Endothelial cell (in vitro differentiated cells): ENCODE measurements at regions not wholly inside any gene's neighbourhood (a gene's known extent, or its start where the extent isn't known, plus 50 kb on each side); places are given as distances from the start of the nearest gene placed in this dataset.
A peak's percentile ranks its signal among the peaks of the same experiment; 100 is the strongest.

Source experiments
- DNase-seq: peaks from one replicate; pipeline ENCODE4 v3.0.0; 2021; ENCODE audit warnings: low spot score
- H3K27ac Mint-ChIP-seq: one replicate; pipeline ENCODE4 v1.8.0; 2021; ENCODE audit warnings: mixed read lengths, inconsistent platforms; ENCODE audit not compliant: unreplicated experiment
- H3K27me3 Mint-ChIP-seq: one replicate; pipeline ENCODE4 v1.8.0; 2021; ENCODE audit warnings: mild to moderate bottlenecking, moderate library complexity, mixed read lengths, inconsistent platforms; ENCODE audit not compliant: unreplicated experiment
- H3K36me3 Mint-ChIP-seq: one replicate; pipeline ENCODE4 v1.8.0; 2021; ENCODE audit warnings: mild to moderate bottlenecking, low read depth, mixed read lengths, inconsistent platforms; ENCODE audit not compliant: unreplicated experiment
- H3K4me1 Mint-ChIP-seq: one replicate; pipeline ENCODE4 v1.8.0; 2021; ENCODE audit warnings: mild to moderate bottlenecking, mixed read lengths, inconsistent platforms; ENCODE audit not compliant: unreplicated experiment
- H3K4me3 Mint-ChIP-seq: one replicate; pipeline ENCODE4 v1.8.0; 2021; ENCODE audit warnings: mild to moderate bottlenecking, mixed read lengths, inconsistent platforms; ENCODE audit not compliant: unreplicated experiment
- H3K9me3 Mint-ChIP-seq: one replicate; pipeline ENCODE4 v1.8.0; 2021; ENCODE audit warnings: mixed read lengths, inconsistent platforms; ENCODE audit not compliant: unreplicated experiment
- TF ChIP-seq, protein P1 (sequence below): fragments of 200-600 bp; sonication (generic); IDR thresholded peaks from one replicate; pipeline ENCODE4 v1.5.0; 2021; ENCODE audit warnings: antibody characterized with exemption; ENCODE audit not compliant: unreplicated experiment

DNA sequence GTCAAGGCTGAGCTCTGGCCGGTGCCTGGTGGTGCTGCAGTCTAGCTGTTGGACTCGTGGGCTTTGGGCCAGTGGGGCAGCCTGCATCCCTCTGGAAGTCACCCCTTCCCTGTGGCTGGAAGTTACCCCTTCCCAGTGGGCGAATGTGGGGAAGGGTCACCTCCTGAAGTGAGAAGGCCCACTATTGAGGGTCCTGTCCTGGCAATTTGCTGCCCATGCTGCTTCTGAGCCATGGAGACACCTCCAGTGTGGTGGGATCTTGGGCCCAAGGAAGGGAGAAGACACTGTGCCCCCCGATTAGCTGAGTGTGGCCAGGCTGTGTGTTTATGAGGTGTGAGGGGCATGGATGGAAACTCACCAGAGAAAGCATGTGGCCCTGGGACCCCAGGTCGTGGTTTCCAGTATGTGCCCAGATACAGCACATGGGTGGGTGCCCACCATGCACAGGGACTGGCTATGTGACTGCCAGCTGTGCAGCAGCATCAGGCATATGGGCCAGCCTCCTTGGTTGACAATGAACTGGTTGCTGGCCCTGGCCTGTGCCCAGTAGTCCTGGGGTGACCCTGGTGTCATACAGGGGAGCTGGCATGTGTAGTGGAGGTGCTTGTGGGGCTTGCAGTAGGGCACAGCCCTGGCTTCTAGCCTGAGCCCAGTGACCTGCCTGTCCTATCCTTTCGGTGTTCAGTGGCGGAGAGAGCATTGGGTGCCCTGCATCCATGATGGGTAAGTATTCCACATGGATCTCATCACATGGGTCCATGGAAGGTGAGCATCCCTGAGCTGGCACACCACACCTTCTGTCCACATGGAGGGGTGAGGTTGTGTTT lies 221.2 kb downstream of the SNRPN start:
- Mint-ChIP-seq H3K36me3 (peaks cover 20% of the 10 kb centered on the region), H3K4me3 (no peak overlapping the region), H3K4me1 (no peaks in the 10 kb centered on the region), H3K27ac (peak overlapping the region; percentile 18), H3K27me3 (peaks cover 26% of the 10 kb centered on the region), H3K9me3 (peaks cover 24% of the 10 kb centered on the region)
- peak; percentile 1 for DNase-seq
- TF ChIP-seq, protein P1, sequence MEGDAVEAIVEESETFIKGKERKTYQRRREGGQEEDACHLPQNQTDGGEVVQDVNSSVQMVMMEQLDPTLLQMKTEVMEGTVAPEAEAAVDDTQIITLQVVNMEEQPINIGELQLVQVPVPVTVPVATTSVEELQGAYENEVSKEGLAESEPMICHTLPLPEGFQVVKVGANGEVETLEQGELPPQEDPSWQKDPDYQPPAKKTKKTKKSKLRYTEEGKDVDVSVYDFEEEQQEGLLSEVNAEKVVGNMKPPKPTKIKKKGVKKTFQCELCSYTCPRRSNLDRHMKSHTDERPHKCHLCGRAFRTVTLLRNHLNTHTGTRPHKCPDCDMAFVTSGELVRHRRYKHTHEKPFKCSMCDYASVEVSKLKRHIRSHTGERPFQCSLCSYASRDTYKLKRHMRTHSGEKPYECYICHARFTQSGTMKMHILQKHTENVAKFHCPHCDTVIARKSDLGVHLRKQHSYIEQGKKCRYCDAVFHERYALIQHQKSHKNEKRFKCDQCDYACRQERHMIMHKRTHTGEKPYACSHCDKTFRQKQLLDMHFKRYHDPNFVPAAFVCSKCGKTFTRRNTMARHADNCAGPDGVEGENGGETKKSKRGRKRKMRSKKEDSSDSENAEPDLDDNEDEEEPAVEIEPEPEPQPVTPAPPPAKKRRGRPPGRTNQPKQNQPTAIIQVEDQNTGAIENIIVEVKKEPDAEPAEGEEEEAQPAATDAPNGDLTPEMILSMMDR: no peak

DNA sequence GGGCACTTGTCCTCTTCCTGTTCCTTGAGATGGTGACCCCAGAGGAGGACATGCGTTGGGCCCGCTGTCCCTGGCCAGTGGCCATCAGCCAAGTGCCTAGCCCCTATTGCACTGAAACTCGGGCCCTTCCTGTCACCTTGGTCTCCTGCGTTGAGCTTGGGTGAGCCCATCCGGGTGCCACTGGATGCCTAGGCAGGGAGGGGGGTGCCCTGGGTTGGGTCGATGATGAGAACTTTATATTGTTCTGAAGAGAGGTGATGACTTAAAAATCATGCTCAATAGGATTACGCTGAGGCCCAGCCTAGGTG lies 221.8 kb downstream of the SNRPN start:
- Mint-ChIP-seq H3K9me3 (peaks cover 24% of the 10 kb centered on the region), H3K4me1 (no peaks in the 10 kb centered on the region), H3K27me3 (peaks cover 30% of the 10 kb centered on the region), H3K27ac (no peak overlapping the region), H3K36me3 (peaks cover 20% of the 10 kb centered on the region), H3K4me3 (no peak overlapping the region)
- TF ChIP-seq, protein P1: no peak
- no peak for DNase-seq

DNA sequence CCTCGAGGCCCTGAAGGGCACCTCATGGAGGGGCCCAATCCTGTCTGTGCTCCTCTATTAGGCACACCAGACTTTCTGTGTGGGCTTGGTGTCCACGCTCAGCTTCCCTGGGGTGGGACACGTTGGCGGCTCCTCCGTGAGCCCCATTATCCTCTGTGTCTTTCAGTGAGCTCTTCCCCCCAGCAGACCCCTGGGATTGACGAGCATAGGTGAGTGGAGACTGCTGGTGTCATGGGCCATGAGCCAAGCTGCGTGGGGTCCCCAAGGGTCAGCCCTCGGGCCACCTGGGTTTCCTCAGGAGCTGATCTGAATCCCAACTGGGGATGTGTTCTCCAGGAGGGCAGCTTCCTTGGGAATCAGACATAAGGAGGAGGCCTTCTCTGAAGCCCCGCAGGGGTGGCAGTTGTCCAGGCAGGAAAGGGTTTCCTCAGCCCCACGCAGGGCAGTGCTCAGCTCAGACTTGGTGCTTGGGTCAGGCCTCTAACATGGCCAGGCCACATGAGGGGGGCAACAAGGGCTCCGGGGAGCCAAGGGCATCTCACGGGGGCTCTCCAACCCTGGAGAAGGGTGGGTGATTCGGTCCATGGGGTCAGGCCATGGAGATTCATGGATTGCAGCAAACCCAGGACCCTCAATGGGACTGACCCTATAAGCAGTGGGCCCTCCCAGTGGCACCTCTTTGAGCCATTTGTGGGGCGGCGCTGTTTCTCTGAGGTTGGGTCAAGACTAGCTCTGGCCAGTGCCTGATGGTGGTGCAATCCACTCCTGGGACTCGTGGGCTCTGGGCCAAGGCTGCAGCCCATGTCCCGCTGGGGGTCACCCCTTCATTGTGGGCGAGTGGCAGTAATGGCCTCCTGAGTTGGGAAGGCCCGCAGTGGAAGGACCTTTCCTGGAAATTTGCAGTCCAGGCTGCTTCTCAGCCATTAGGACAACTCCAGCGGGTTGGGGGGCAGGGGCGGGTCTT lies 222.5 kb downstream of the SNRPN start:
- Mint-ChIP-seq H3K27me3 (peaks cover 34% of the 10 kb centered on the region), H3K36me3 (peaks cover 20% of the 10 kb centered on the region), H3K4me3 (no peak overlapping the region), H3K27ac (no peak overlapping the region), H3K4me1 (no peaks in the 10 kb centered on the region), H3K9me3 (peaks cover 29% of the 10 kb centered on the region)
- peak; percentile 3 for DNase-seq
- TF ChIP-seq, protein P1: no peak

- peaks cover 30% of the 10 kb centered on the region for H3K9me3 Mint-ChIP-seq
- no peaks in the 10 kb centered on the region for H3K4me1 Mint-ChIP-seq
- peaks cover 20% of the 10 kb centered on the region for H3K36me3 Mint-ChIP-seq
- TF ChIP-seq, protein P1: no peak
- DNase-seq: no peak
- H3K4me3 Mint-ChIP-seq: no peak overlapping the region
- H3K27ac Mint-ChIP-seq: no peak overlapping the region
- peaks cover 32% of the 10 kb centered on the region for H3K27me3 Mint-ChIP-seq
These were observed 223.4 kb downstream of the SNRPN start for GRCh38 chr15:25177955-25178801.
